ENCODE measurements at regions not wholly inside any gene's neighbourhood (a gene's known extent, or its start where the extent isn't known, plus 50 kb on each side); places are given as distances from the start of the nearest gene placed in this dataset.

DNA sequence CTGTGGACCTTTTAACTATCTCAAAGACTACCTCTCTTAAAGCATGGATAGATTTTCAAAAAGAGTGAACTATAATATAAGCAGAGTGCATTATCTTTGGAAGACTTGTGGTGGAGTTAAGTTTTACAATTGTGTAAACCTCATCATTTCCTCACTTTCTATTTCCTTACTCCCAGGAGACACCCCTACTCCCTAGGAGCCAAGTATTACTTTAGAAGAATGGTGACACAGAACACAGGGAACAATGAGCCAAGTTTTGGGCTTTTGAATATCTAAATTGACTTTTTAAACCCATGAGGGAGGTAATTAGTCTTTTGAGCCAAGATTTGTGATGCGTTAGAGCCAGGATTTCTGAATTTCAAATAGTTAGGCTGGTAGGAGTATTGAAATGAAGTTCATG is 78.9 kb upstream of the UNC5C start (continued):
- TF ChIP-seq KLF5 (IDR thresholded peaks at IDR 0.05; ENCODE audit: partially characterized antibody) (no peak), POLR2AphosphoS2 (IDR thresholded peaks at IDR 0.05; ENCODE audit: low read depth, low read length) (no peak), RAD21 (IDR thresholded peaks at IDR 0.05; ENCODE audit: insufficient read depth, low read depth, low read length) (no peak)

DNA sequence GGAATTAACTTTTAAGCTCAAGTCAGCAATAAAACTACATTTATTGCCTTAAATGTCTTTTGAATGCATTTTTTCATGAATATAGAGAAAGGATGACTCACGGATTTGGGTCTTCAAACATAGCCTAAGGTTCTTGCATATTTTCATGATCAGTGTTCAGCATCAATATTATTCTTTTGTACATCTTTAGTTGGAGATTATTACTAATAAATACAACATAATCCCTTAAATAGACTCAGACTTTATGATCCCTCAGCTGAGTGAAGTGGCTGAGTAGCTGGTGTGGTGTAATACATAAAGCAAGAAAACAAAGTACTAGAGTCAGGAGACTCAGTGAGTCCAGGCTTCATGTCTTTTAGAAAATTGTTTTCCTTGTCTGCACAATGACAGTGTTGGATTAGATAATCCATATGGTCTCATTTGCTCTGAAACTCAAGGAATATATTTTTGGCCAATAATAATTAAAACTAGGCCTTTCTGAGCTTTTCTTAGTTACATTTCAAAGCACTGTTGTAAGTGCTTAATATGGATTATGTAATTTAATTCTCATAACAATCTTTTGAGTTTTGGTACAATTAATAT is 78.3 kb upstream of the UNC5C start:
- no peaks in the 10 kb centered on the region for H3K79me2 ChIP-seq (ENCODE audit: control insufficient read depth, insufficient read depth, low read length)
- H3K9me3 ChIP-seq (replicated peaks; ENCODE audit: control insufficient read depth, insufficient read depth, low read length) = no peaks in the 10 kb centered on the region
- no peak overlapping the region for H3K27ac ChIP-seq (ENCODE audit: control insufficient read depth, insufficient read depth)
- ChIA-PET POLR2A (interaction anchor here (0.6 kb wide), 1 partner anchor 19 kb away, joined by 3 read pairs; no protein-coding TSS in a partner anchor), SMC1A (ENCODE audit: uncharacterized antibody, unreplicated experiment) (no interaction called here), RAD21 (ENCODE audit: unreplicated experiment) (no interaction called here), CTCF (interaction anchor here (0.6 kb wide), 1 partner anchor 32 kb away, joined by 3 read pairs; no protein-coding TSS in a partner anchor)
- intact Hi-C loops (cut with micrococcal nuclease; ENCODE audit: unreplicated experiment) = no loop called here
- no peaks in the 10 kb centered on the region for H4K20me1 ChIP-seq (ENCODE audit: control insufficient read depth, insufficient read depth)
- H3K4me1 ChIP-seq (ENCODE audit: control insufficient read depth, insufficient read depth, low read length) = no peaks in the 10 kb centered on the region
- 6% methylated on average over 1 of the region's 1 CpG for WGBS (ENCODE audit: insufficient coverage, insufficient replicate concordance, low lambda C conversion rate, missing lambda C conversion rate)
- FAIRE-seq = no peak
- no peak for ATAC-seq
- no peaks in the 10 kb centered on the region for H3K27me3 ChIP-seq (replicated peaks in 1 of 2; ENCODE audit: control insufficient read depth in 2 of 2, insufficient read depth in 2 of 2, low read length in 1 of 2)
- no TSS peak for BruUV-seq (replicated peaks)
- no peak overlapping the region for H3K4me3 ChIP-seq
- in situ Hi-C loops (cut with MboI) = no loop called here
- no peaks in the 10 kb centered on the region for H3K36me3 ChIP-seq (ENCODE audit: control insufficient read depth in 2 of 2, insufficient read depth in 2 of 2, low read length in 1 of 2)
- H2AFZ ChIP-seq (ENCODE audit: control insufficient read depth, low read depth, low read length) = no peak overlapping the region
- no peak overlapping the region for H3K9ac ChIP-seq (ENCODE audit: control insufficient read depth, insufficient read depth, low read length)
- no peak for DNase-seq (ENCODE audit: low read depth, low spot score)
- no peak for TF ChIP-seq YY1 (IDR thresholded peaks at IDR 0.05; ENCODE audit: low read depth, low read length)
- TF ChIP-seq, protein P1, sequence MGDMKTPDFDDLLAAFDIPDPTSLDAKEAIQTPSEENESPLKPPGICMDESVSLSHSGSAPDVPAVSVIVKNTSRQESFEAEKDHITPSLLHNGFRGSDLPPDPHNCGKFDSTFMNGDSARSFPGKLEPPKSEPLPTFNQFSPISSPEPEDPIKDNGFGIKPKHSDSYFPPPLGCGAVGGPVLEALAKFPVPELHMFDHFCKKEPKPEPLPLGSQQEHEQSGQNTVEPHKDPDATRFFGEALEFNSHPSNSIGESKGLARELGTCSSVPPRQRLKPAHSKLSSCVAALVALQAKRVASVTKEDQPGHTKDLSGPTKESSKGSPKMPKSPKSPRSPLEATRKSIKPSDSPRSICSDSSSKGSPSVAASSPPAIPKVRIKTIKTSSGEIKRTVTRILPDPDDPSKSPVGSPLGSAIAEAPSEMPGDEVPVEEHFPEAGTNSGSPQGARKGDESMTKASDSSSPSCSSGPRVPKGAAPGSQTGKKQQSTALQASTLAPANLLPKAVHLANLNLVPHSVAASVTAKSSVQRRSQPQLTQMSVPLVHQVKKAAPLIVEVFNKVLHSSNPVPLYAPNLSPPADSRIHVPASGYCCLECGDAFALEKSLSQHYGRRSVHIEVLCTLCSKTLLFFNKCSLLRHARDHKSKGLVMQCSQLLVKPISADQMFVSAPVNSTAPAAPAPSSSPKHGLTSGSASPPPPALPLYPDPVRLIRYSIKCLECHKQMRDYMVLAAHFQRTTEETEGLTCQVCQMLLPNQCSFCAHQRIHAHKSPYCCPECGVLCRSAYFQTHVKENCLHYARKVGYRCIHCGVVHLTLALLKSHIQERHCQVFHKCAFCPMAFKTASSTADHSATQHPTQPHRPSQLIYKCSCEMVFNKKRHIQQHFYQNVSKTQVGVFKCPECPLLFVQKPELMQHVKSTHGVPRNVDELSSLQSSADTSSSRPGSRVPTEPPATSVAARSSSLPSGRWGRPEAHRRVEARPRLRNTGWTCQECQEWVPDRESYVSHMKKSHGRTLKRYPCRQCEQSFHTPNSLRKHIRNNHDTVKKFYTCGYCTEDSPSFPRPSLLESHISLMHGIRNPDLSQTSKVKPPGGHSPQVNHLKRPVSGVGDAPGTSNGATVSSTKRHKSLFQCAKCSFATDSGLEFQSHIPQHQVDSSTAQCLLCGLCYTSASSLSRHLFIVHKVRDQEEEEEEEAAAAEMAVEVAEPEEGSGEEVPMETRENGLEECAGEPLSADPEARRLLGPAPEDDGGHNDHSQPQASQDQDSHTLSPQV (IDR thresholded peaks at IDR 0.05) = no peak
- no peak overlapping the region for H3K4me2 ChIP-seq (ENCODE audit: control insufficient read depth, insufficient read depth)

All from GM12878 (cell line).